ENCODE measurements at regions not wholly inside any gene's neighbourhood (a gene's known extent, or its start where the extent isn't known, plus 50 kb on each side); places are given as distances from the start of the nearest gene placed in this dataset.
A peak's percentile ranks its signal among the peaks of the same experiment; 100 is the strongest.
"Not testable (repeated sequence)": the region's sequence is repeated elsewhere in the genome, so short reads cannot be mapped to it uniquely, and the experiment has no call there.

DNA sequence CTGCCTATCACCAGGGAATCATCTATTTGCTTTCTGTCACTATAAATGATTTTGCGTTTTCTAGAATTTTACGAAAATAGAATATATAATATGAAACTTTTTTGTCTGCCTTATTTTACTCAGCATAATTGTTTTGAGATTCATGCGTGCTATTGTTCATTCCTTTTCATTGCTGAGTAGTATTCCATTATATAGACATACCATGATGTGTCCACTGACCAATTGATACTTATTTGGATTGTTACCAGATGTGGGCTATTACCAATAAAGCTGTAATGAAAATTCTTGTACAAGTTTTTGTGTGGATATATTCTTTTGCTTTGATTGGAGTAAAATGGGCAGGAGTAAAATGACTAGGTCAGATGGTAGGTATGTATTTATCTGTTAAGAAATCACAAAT lies 390.7 kb upstream of the EMCN start:
- Histone ChIP-seq H3K27me3 (ENCODE audit: control insufficient read depth, insufficient read depth, low read length) (no peaks in the 10 kb centered on the region), H3K36me3 (ENCODE audit: control insufficient read depth, insufficient read depth, low read length) (no peaks in the 10 kb centered on the region), H3K4me3 (ENCODE audit: low read depth, low read length) (no peak overlapping the region)
- TF ChIP-seq CTCF (IDR thresholded peaks at IDR 0.05; ENCODE audit: insufficient read depth, low read depth, low read length): no peak
- ChIA-PET CTCF (no interaction called here), POLR2A (no interaction called here)
- DNase-seq (ENCODE audit: low read depth): no peak

DNA sequence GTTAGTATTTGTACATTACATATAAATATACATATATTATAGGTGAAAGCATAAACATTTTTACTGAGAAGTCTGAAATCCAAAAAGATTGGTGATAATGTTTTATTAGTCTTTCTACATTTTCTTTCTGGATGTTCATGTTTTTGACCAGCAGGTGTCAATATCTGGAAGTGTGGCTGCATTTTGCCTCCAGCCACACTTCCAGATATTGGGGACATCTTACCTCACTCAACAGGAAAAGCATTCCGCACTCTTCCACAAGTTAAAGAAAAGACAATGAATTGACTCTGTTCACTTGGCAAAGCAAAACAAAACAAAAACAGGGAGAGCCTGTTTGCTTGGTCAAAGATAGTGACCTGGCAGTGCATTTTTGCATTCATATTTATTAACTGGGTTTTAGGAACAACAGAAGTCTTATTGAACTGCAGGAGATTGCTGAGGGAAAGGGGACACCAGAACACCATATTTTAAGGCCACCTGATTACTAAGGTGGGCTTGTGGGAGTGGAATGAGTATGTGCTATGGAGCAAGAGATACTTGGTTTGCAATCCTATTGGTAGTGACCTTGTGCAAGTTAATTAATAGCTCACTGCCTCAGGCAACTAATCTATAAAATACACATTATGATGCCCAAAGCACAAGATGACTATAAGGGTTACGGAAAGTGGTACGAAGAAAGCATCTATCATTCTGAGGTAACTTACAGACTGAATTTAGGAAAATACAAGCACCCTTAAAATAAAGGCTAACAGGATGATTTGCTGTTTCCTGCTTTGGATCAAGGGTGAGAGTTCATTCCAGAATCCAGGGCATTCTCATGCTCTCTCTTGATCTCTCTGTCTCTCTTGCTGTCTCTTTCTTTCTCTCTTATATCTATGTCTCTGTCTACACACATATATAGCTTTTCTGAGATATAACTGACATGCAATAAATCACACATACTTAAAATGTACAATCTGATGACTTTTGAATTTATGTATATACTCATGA lies 389.9 kb upstream of the EMCN start:
- no peak for DNase-seq (ENCODE audit: low read depth)
- POLR2A ChIA-PET: no interaction called here
- no peak overlapping the region for H3K4me3 ChIP-seq (ENCODE audit: low read depth, low read length)
- CTCF ChIA-PET: no interaction called here
- no peaks in the 10 kb centered on the region for H3K36me3 ChIP-seq (ENCODE audit: control insufficient read depth, insufficient read depth, low read length)
- no peaks in the 10 kb centered on the region for H3K27me3 ChIP-seq (ENCODE audit: control insufficient read depth, insufficient read depth, low read length)
- peak; percentile 39; the same call in 1 of the 2 replicates for TF ChIP-seq CTCF (IDR thresholded peaks at IDR 0.05; ENCODE audit: insufficient read depth, low read depth, low read length)

DNA sequence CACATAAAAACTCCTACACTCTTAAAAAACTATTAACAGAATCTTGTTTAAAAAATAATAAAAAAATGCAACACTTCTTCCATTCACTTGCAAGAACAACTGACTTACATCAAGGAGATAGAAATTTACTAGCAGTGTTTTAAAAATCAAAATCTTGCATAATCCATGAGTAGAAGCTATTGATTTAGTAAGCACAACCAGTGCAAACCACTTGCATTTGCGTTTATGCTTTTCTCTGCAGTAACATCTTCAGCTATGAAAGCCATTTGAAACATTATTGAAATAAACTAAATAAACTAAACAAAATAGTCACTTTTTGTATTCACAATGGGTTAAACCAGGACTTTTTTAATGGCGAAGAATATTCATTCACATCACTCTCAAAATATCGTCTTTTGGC lies 389.2 kb upstream of the EMCN start:
- no peak for TF ChIP-seq CTCF (IDR thresholded peaks at IDR 0.05; ENCODE audit: insufficient read depth, low read depth, low read length)
- no peaks in the 10 kb centered on the region for H3K36me3 ChIP-seq (ENCODE audit: control insufficient read depth, insufficient read depth, low read length)
- no peak for DNase-seq (ENCODE audit: low read depth)
- H3K27me3 ChIP-seq (ENCODE audit: control insufficient read depth, insufficient read depth, low read length): no peaks in the 10 kb centered on the region
- no peak overlapping the region for H3K4me3 ChIP-seq (ENCODE audit: low read depth, low read length)
- POLR2A ChIA-PET: no interaction called here
- CTCF ChIA-PET: no interaction called here

GRCh38 chr4:100900945-100901344 lies 383.1 kb upstream of the EMCN start:
- H3K4me3 ChIP-seq (ENCODE audit: low read depth, low read length); H3K36me3 ChIP-seq (ENCODE audit: control insufficient read depth, insufficient read depth, low read length); H3K27me3 ChIP-seq (ENCODE audit: control insufficient read depth, insufficient read depth, low read length); DNase-seq (ENCODE audit: low read depth); POLR2A ChIA-PET: not testable (repeated sequence)
- CTCF ChIA-PET: interaction anchor here (0.8 kb wide), 1 partner anchor 16 kb away, joined by 3 read pairs; no protein-coding TSS in a partner anchor

GRCh38 chr4:100900134-100900533 lies 382.3 kb upstream of the EMCN start:
- CTCF ChIA-PET: no interaction called here
- POLR2A ChIA-PET: no interaction called here
- TF ChIP-seq CTCF (IDR thresholded peaks at IDR 0.05; ENCODE audit: insufficient read depth, low read depth, low read length): no peak

More at GRCh38 chr4:100900134-100900533, 382.3 kb upstream of the EMCN start:
- no peaks in the 10 kb centered on the region for H3K36me3 ChIP-seq (ENCODE audit: control insufficient read depth, insufficient read depth, low read length)
- no peak for DNase-seq (ENCODE audit: low read depth)
- H3K27me3 ChIP-seq (ENCODE audit: control insufficient read depth, insufficient read depth, low read length): no peaks in the 10 kb centered on the region
- no peak overlapping the region for H3K4me3 ChIP-seq (ENCODE audit: low read depth, low read length)
